RPMI8226 (cell line): ENCODE measurements at regions not wholly inside any gene's neighbourhood (a gene's known extent, or its start where the extent isn't known, plus 50 kb on each side); places are given as distances from the start of the nearest gene placed in this dataset.
"Not testable (repeated sequence)": the region's sequence is repeated elsewhere in the genome, so short reads cannot be mapped to it uniquely, and the experiment has no call there.

Experiments used
- DNase-seq: peaks from one replicate; pipeline ENCODE4 v3.0.0-alpha.2; 2015

GRCh38 chr15:37427393-37427792 is 327.0 kb upstream of the MEIS2 start:
- not testable (repeated sequence) for DNase-seq

GRCh38 chr15:37446921-37447320 is 346.6 kb upstream of the MEIS2 start:
- DNase-seq: no peak

DNA sequence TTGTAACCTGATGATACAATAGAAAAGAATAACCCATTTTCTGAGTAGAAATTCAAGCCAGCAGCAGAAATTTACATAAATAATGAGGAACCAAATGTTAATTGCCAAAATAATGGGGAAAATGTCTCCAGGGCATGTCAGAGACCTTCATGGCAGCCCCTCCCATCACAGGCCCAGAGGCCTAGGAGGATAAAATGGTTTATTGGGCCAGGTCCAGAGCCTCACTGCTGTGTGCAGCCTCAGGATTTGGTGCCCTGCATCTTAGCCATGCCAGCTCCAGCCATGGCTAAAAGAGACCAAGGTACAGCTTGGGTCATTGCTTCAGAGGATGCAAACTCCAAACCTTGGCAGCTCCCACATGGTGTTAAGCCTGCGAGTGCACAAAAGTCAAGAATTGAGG is 352.1 kb upstream of the MEIS2 start:
- no peak for DNase-seq

- no peak for DNase-seq
Measured at GRCh38 chr15:37480482-37480881, 380.1 kb upstream of the MEIS2 start.

GRCh38 chr15:37481126-37481525 is 380.8 kb upstream of the MEIS2 start:
- DNase-seq: no peak

DNA sequence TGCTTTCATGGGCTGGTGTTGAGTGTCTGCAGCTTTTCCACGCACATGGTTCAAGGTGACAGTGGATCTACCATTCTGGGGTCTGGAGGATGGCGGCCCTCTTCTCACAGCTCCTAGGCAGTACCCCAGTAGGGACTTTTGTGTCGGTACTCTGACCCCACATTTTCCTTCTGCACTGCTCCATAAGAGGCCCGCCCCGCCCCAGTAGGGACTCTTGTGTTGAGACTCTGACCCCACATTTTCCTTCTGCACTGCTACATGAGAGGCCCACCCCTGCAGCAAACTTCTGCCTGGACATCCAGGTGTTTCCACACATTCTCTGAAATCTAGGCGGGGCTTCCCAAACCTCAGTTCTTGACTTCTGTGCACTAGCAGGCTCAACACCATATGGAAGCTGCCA is 383.4 kb upstream of the MEIS2 start:
- DNase-seq: no peak

DNA sequence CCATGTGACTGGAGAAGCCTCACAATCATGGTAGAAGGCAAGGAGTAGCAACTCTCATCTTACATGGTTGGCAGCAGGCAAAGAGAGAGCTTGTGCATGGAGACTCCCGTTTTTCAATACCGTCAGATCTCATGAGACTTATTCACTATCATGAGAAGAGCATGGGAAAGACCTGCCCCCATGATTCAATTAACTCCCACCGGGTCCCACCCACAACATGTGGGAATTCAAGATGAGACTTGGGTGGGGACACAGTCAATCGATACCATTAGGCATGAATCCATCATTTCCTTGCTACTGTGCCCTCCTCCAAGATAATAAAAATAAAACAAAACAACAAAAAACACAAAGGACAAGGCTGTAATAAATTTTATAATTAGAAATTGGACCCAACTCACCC is 384.7 kb upstream of the MEIS2 start:
- no peak for DNase-seq

DNA sequence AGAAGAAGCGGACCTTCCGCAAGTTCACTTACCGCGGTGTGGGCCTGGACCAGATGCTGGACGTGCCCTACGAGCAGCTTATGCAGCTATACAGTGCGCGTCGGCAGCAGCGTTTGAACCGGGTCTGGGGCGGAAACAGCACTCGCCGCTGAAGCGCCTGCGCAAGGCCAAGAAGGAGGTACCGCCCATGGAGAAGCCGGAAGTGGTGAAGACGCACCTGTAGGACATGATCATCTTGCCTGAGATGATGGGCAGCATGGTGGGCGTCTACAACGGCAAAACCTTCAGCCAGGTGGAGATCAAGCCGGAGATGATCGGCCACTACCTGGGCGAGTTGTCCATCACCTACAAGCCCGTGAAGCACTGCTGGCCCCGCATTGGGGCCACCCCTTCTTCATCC is 390.4 kb upstream of the MEIS2 start:
- no peak for DNase-seq

DNA sequence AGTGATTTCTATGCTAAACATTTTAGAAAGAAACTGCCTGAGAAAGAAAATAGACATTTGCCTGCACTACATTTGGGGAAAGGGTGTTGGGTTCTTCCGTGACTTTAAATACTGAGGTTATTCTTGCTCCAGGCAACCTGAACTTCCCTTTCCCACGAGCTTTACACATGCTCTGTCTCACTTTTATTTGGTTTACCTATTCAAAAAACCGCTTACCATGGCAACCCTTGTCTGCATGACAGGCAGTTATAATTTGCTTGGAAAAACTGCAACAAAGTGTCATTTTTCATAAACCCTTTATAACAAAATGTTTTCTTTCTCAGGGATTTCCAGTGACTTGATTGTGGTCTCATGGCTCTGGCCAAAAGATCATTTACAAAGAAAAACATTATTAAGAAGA is 416.3 kb upstream of the MEIS2 start:
- no peak for DNase-seq

DNA sequence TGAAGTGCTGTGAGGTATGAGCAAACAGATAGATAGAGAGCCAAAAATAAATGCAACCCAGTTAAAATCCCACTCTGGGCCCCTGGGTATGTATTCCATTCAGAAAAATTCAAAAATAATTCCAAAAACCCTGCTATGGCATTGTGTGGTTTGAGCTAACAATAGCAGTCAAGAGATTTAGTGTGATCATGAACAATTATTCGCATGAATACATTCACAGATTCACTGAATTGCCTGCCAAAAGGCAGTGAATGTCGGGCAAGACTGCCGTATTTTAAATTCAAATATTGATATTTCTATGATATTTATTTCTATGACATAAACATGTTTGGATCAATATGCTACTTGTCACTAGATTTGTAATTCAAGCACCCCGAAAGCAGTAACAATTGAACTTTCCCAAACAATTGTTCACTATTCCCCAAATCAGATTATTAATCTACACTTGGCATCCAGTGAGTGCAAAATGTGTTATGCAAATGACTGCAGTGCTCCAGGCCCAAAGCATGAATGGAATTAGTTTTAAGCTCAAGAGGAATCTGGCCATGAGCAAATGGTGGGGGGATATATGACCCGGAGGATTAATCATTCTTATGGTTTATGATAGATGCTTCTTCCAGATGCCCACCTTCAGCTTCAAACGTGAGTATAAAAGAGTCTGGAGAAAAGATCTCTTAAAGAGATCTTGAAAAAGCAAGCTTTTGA is 417.0 kb upstream of the MEIS2 start:
- DNase-seq: no peak

- DNase-seq: no peak
Measured at GRCh38 chr15:37518436-37518835, 416.0 kb upstream of the TMCO5A start.

DNA sequence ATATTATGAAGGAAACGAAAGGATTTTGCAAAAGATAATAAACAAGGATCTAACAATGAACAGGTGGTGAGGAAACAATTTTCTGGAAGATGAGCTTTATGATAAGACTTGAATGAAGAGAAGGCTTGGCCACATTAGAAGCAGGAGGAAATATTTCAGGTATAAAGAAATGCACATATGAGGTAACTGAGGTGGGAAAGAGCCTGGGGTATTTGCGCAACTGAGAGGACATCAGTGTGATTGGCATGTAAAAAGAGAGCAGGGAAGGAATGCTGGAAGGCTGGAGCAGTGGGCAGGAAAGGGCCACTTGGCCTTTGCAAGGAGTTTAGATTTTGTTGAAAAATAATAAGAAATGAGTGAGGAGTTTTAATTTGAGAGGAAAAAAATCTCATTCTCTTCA is 414.4 kb upstream of the TMCO5A start:
- no peak for DNase-seq

DNA sequence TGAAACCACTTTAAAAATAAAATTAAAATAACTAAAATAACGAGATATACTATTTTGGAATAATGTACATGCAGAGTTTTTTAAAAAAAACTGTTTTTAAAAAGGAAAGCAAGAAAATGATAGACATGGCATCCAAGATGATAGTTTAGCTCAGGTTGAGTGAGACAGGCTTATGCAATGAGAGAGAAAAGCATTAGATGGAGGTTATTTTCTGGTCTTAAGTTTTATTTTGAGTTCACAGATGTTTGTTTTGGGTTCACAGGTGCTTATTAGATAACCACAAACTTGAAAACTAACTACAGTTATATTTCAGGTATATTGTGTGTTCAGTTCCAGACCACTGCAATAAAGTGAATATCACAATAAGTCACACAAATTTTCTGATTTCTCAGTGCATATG is 413.6 kb upstream of the TMCO5A start:
- no peak for DNase-seq

DNA sequence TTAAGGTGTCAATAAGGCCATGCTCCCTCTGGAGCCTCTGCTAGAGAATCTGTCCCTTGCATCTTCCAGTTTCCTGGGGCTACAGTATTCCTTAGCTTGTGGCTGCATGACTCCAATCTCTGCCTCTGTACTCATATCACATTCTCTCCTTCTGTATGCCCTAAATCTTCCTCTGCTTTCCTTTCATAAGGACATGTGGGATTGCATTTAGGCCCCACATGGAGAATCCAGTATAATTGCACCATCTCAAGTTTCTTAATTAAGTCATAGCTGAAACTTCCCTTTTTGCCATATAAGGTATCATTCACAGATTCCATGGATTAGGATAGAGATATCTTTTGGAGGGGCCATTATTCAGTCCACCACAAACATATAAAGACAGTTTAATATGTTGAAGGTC is 409.8 kb upstream of the TMCO5A start:
- DNase-seq: no peak

GRCh38 chr15:37528432-37528831 is 406.0 kb upstream of the TMCO5A start:
- no peak for DNase-seq

DNA sequence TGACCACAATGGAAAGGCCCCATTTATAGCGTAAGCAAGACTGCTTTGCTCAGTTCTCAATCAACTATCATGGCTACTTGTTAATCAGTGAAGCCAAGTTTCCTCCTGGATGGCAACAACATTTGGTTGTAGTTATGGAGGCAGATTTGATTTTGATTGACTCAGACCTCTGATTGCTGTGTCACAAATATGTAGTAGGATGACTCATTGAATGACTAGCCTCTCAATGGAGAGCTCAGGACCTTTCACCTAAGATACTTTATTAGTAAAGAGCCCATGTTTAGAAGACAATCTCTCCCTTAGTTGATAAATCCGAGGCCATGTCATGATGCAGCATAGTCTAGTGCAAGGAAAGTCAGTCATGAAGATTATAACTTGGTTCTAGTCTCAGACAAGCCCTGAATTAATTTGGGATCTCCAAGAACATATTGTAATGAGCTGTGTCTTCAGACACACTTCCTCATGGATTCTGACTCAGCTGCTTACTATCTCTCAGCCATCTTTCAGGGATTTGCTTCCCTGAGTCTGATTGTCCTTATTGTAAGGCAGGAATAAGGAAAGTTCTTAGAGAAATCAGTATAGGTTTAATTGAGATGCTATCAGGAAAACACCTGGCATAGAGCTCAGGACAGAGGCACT is 397.4 kb upstream of the TMCO5A start:
- DNase-seq: no peak

- no peak for DNase-seq
Measured at GRCh38 chr15:37537802-37538201, 396.6 kb upstream of the TMCO5A start.

DNA sequence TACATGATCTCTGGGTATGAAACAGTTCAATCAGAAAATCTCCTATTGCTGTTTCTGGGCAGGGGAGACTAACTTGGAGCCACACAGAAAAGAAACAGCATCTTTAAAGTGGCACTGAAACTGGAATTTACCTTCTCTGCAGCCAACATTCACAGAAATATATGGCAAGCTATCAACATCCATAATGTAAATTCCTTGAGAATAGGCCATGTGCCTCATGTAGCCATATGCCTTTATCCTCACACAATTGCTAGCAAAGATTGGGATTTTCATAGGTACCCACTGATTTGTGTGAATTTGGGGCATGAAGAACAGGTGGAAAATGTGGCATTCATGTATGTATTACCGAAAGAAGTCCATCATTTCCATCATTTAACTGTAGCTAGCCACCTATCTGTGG is 386.3 kb upstream of the TMCO5A start:
- no peak for DNase-seq

GRCh38 chr15:37550360-37551024 is 383.9 kb upstream of the TMCO5A start:
- no peak for DNase-seq

DNA sequence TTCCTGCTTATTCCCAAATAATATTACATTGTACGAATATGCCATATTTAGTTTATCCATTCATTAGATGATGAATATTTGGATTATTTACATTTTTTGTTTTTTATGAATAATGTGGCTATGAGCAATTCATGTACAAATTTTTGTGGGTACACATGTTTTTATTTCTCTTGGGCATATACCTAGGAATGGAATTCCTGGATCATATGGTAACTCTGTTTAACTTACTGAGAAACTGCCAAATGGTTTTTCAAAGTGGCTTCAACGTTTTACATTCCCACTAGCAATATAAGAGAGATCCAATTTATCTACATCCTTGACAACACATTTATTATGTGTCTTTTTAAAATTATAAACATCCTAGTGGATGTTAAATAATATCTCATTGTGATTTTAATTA is 362.0 kb upstream of the TMCO5A start:
- DNase-seq: no peak

DNA sequence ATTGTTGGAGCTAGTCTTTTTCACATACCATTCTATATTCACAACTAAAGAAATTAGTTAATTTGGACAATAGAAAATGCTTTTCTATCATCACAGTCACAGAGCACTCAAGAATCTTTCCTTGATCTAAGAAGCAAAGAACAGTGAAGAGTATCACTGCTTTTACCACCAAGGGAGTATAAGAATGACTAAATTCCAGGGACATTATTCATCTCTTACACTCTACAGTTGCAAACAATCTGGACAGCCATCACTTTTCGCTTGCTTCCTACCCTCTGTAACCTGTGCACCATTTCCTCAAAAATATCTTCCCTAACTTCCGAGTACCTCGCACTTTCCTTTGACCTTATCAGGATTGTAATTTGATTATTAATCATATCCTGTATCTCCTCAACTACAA is 359.5 kb upstream of the TMCO5A start:
- no peak for DNase-seq

DNA sequence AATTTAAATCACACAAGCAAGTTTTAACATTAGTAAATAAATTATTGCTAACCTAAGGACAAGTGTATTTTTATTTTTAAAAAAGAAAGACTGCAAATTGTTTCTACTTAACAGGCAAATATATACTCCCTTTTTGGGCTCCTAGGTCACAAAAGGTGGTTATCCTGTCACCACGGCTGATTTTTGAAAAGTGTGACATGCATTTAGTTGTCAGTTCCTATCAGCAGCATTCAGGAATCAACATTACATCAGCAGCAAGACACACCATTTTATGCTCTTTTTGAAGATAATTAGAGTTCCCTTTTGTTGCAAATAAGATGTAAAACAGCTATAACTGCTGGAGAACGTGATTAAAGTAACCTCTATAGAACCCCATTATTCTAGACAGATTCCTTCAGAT is 357.5 kb upstream of the TMCO5A start:
- DNase-seq: no peak

GRCh38 chr15:37581866-37582532 is 352.4 kb upstream of the TMCO5A start:
- DNase-seq: no peak

DNA sequence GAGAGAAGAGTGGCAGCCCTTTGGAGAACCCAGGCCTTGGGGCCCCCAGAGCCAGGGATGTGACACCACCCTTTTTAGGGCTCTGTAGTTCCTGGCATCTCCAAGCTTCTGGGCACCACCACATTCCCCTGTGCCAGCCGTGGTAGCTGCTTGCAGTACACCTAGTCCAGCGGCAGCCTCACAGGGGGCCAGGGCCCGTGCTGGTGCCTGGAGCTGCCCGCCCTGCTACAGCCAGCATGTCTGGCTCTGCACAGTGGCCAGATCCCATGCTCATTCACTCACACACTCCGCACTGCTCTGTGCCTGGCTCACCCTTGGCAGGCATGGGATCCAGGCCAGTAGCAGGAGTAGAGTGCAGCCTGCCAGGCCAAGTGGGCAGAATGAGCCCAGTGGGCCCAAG is 351.6 kb upstream of the TMCO5A start:
- no peak for DNase-seq
